Upper lobe of right lung (tissue), 1 donor: ENCODE measurements at regions not wholly inside any gene's neighbourhood (a gene's known extent, or its start where the extent isn't known, plus 50 kb on each side); places are given as distances from the start of the nearest gene placed in this dataset.

Source experiments
- ATAC-seq: fragments of 200-7000 bp; cut with Tn5 transposase; one replicate; pipeline ENCODE4 v1.9.1; 2020; ENCODE audit warnings: mild to moderate bottlenecking, moderate library complexity
- DNase-seq: peaks from one replicate; pipeline ENCODE4 v3.0.0-alpha.2; 2020
- H3K27ac ChIP-seq: fragments of 200-600 bp; one replicate; pipeline ENCODE4 v1.8.0; 2022
- H3K27me3 ChIP-seq: fragments of 200-600 bp; one replicate; pipeline ENCODE4 v1.8.0; 2022; ENCODE audit warnings: mild to moderate bottlenecking
- H3K36me3 ChIP-seq: fragments of 200-600 bp; one replicate; pipeline ENCODE4 v1.8.0; 2022
- H3K4me1 ChIP-seq: fragments of 200-600 bp; one replicate; pipeline ENCODE4 v1.8.0; 2022
- H3K4me3 ChIP-seq: fragments of 200-600 bp; one replicate; pipeline ENCODE4 v1.8.0; 2022; ENCODE audit warnings: mild to moderate bottlenecking
- H3K9me3 ChIP-seq: fragments of 200-600 bp; one replicate; pipeline ENCODE4 v1.8.0; 2022
- intact Hi-C: fragments of 100-400 bp; cut with DNase I; formaldehyde crosslinking; loops from one replicate; pipeline ENCODE4 v1.11.0; 2022
- TF ChIP-seq, protein P1 (sequence below): fragments of 200-600 bp; IDR thresholded peaks from one replicate; pipeline ENCODE4 v1.8.0; 2022; ENCODE audit warnings: antibody characterized with exemption
- donor health status: DM: no; HTN: yes; CAD: no; lungs with severe emphysema.

- DNase-seq (no peak), ATAC-seq (no peak)
- Histone ChIP-seq H3K27ac (no peak overlapping the region), H3K36me3 (no peaks in the 10 kb centered on the region), H3K9me3 (no peaks in the 10 kb centered on the region), H3K4me1 (no peaks in the 10 kb centered on the region), H3K27me3 (no peaks in the 10 kb centered on the region), H3K4me3 (no peak overlapping the region)
- TF ChIP-seq, protein P1, sequence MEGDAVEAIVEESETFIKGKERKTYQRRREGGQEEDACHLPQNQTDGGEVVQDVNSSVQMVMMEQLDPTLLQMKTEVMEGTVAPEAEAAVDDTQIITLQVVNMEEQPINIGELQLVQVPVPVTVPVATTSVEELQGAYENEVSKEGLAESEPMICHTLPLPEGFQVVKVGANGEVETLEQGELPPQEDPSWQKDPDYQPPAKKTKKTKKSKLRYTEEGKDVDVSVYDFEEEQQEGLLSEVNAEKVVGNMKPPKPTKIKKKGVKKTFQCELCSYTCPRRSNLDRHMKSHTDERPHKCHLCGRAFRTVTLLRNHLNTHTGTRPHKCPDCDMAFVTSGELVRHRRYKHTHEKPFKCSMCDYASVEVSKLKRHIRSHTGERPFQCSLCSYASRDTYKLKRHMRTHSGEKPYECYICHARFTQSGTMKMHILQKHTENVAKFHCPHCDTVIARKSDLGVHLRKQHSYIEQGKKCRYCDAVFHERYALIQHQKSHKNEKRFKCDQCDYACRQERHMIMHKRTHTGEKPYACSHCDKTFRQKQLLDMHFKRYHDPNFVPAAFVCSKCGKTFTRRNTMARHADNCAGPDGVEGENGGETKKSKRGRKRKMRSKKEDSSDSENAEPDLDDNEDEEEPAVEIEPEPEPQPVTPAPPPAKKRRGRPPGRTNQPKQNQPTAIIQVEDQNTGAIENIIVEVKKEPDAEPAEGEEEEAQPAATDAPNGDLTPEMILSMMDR, result no peak
- intact Hi-C loops, result no loop called here
These were observed 345.5 kb downstream of the BCAT1 start for GRCh38 chr12:24603371-24603770.

GRCh38 chr12:24600996-24601395 lies 347.9 kb downstream of the BCAT1 start:
- DNase-seq (no peak), ATAC-seq (no peak)
- Histone ChIP-seq H3K4me1 (no peaks in the 10 kb centered on the region), H3K36me3 (no peaks in the 10 kb centered on the region), H3K27me3 (no peaks in the 10 kb centered on the region), H3K4me3 (no peak overlapping the region), H3K9me3 (no peaks in the 10 kb centered on the region), H3K27ac (no peak overlapping the region)
- intact Hi-C loops, result no loop called here
- TF ChIP-seq, protein P1, result no peak

GRCh38 chr12:24600551-24600950 lies 348.4 kb downstream of the BCAT1 start:
- no peaks in the 10 kb centered on the region for H3K4me1 ChIP-seq
- no peak overlapping the region for H3K4me3 ChIP-seq
- no peaks in the 10 kb centered on the region for H3K36me3 ChIP-seq
- intact Hi-C loops, result no loop called here
- no peaks in the 10 kb centered on the region for H3K27me3 ChIP-seq
- DNase-seq (no peak), ATAC-seq (no peak)
- TF ChIP-seq, protein P1, result no peak
- no peak overlapping the region for H3K27ac ChIP-seq
- H3K9me3 ChIP-seq, result no peaks in the 10 kb centered on the region

DNA sequence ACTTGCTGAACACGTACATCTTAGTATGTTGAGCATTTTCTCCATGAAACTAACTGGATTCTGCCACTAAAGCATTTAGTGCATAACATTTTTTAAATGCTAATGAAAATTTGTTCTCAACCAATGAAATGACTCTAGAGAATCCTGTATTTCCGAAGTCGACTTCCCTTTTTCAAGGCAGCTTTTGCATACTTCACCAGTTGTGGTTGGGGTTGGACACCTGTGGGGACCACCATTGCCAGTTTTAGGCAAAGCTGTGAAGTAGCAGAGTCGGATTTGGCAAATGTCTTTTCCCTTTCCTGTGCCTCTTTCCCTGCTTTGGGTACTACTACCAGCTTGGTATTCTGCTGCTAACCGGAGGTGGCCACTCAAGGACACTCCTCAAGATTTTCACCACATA lies 349.2 kb downstream of the BCAT1 start:
- Histone ChIP-seq H3K4me1 (no peaks in the 10 kb centered on the region), H3K9me3 (no peaks in the 10 kb centered on the region), H3K36me3 (no peaks in the 10 kb centered on the region), H3K27ac (no peak overlapping the region), H3K4me3 (no peak overlapping the region), H3K27me3 (no peaks in the 10 kb centered on the region)
- no peak for DNase-seq
- no peak for ATAC-seq
- intact Hi-C loops, result no loop called here
- TF ChIP-seq, protein P1, result no peak

DNA sequence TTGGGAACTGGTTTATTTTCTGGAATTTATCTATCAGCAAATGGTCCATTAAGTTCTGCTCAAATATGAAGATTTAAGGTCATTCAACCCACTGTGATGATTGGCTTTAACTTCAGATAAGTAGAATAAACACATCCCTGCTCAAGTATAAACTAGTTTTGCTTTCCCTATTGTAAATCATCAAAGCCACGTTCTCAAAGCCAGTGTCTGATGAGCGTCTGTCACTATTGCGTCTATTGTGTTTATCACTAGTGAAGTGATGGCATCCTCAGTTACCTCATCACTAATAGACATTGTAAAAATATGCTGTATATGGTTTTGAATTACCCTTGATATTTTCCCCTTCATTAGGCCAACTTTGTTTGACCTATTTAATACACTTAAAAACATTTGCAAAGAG lies 351.3 kb downstream of the BCAT1 start:
- intact Hi-C loops, result no loop called here
- TF ChIP-seq, protein P1, result no peak
- no peak for ATAC-seq
- no peak for DNase-seq
- H3K27me3 ChIP-seq, result no peaks in the 10 kb centered on the region
- no peaks in the 10 kb centered on the region for H3K4me1 ChIP-seq
- H3K9me3 ChIP-seq, result no peaks in the 10 kb centered on the region
- no peaks in the 10 kb centered on the region for H3K36me3 ChIP-seq
- H3K27ac ChIP-seq, result no peak overlapping the region
- no peak overlapping the region for H3K4me3 ChIP-seq

GRCh38 chr12:24596768-24597388 lies 352.0 kb downstream of the BCAT1 start:
- DNase-seq, result no peak
- H3K27me3 ChIP-seq, result no peaks in the 10 kb centered on the region
- no peaks in the 10 kb centered on the region for H3K9me3 ChIP-seq
- H3K4me3 ChIP-seq, result no peak overlapping the region
- intact Hi-C loops, result no loop called here
- H3K4me1 ChIP-seq, result no peaks in the 10 kb centered on the region
- H3K27ac ChIP-seq, result no peak overlapping the region
- TF ChIP-seq, protein P1, result peak; percentile 67
- peak; percentile 60 for ATAC-seq
- no peaks in the 10 kb centered on the region for H3K36me3 ChIP-seq
